IPS DF 6.9 (cell line): ENCODE measurements at regions not wholly inside any gene's neighbourhood (a gene's known extent, or its start where the extent isn't known, plus 50 kb on each side); places are given as distances from the start of the nearest gene placed in this dataset.
"Not testable (repeated sequence)": the region's sequence is repeated elsewhere in the genome, so short reads cannot be mapped to it uniquely, and the experiment has no call there.

Source experiments
- DNase-seq: peaks from one replicate; pipeline ENCODE4 v3.0.0-alpha.2; 2013; ENCODE audit warnings: low read depth, low spot score
- H3K27ac ChIP-seq: one replicate; pipeline ENCODE4 v1.5.1; 2013; ENCODE audit warnings: low read length, control low read depth
- H3K27me3 ChIP-seq: 2 replicates; pipeline ENCODE4 v1.6.1; 2013; ENCODE audit warnings: mild to moderate bottlenecking, low read length; ENCODE audit not compliant: control insufficient read depth, insufficient read depth
- H3K36me3 ChIP-seq: 2 replicates; pipeline ENCODE4 v1.6.1; 2013; ENCODE audit warnings: low read length; ENCODE audit not compliant: control insufficient read depth, insufficient read depth
- H3K4me1 ChIP-seq: 2 replicates; pipeline ENCODE4 v1.6.1; 2013; ENCODE audit warnings: low read length; ENCODE audit not compliant: control insufficient read depth, insufficient read depth
- H3K4me3 ChIP-seq: 2 replicates; pipeline ENCODE4 v1.5.1; 2013; ENCODE audit warnings: mild to moderate bottlenecking, low read length
- H3K9me3 ChIP-seq: 2 replicates; pipeline ENCODE4 v1.6.1; 2013; ENCODE audit warnings: low read length, inconsistent platforms; ENCODE audit not compliant: control insufficient read depth, insufficient read depth
- WGBS: extraction: QIAGEN DNeasy Blood & Tissue Kit; methylation state at CpG from one replicate; pipeline ENCODE4 v1.1.7; 2013; ENCODE audit warnings: mixed read lengths, missing lambda C conversion rate; ENCODE audit not compliant: insufficient read length, insufficient coverage; 5-methylcytosine and 5-hydroxymethylcytosine counted together

DNA sequence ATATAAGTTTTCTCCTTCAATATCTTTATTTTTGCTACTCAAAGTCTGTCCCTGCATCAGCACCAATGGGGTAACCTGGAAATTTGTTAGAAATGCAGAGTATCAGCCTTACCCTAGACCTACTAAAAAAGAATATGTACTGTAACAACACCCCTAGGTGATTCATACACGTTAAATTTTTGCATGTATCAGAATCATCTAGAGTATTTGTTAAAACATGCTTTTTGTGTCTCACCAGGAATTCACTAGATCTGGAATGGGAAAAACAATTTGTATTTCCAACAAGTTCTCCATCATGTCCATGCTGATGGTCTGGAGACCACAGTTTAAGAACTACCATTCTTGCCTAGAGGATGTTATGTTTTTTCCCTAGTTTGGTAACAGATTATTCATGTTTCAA, 196.0 kb upstream of the EDNRA start:
- no peak overlapping the region for H3K27ac ChIP-seq
- no peaks in the 10 kb centered on the region for H3K4me1 ChIP-seq
- no peaks in the 10 kb centered on the region for H3K36me3 ChIP-seq
- no peak overlapping the region for H3K4me3 ChIP-seq
- WGBS: no CpG with 5 or more reads among the region's 1 CpG
- DNase-seq: no peak
- no peaks in the 10 kb centered on the region for H3K9me3 ChIP-seq
- H3K27me3 ChIP-seq: no peaks in the 10 kb centered on the region

GRCh38 chr4:147285751-147286150, 195.1 kb upstream of the EDNRA start:
- no CpG with 5 or more reads among the region's 4 CpGs for WGBS
- Histone ChIP-seq H3K4me3 (no peak overlapping the region), H3K4me1 (no peaks in the 10 kb centered on the region), H3K27me3 (no peaks in the 10 kb centered on the region), H3K36me3 (no peaks in the 10 kb centered on the region), H3K9me3 (no peaks in the 10 kb centered on the region), H3K27ac (no peak overlapping the region)
- DNase-seq: no peak

DNA sequence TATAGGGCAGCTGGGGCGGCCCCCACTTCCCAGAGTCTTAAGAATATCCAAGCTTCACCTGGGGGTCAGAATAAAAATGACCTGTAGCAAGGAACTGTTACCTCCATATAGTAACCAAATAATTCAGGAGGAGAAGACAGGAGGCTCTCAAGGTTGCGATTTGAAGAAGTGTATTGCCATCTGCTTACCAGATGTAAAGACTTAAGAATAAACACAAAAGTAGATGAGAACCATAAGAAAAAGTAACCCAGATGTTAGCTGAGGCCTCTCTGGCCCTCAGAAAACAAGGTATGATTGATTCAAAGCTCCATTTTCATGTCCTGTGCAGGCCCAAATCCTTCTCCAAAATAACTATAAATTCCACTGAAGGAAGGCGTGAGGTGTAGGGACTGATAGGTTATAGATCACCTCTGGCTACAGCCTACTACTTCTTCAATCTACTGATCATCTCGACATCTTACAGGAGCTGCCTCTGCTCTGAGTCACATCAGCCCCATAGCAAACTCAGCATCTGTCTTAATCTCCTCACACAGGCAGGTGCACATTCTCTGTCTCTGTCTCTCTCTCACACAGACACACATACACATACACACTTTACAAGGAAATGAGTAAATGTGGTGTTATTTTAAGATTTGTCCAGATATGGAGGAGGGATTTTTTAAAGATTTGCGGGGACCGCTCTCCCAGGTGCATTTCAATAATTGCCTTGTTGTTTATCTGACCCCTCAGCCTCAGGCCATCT, 193.9 kb upstream of the EDNRA start:
- Histone ChIP-seq H3K36me3 (no peaks in the 10 kb centered on the region), H3K4me3 (no peak overlapping the region), H3K4me1 (no peaks in the 10 kb centered on the region), H3K27me3 (no peaks in the 10 kb centered on the region), H3K27ac (no peak overlapping the region), H3K9me3 (no peaks in the 10 kb centered on the region)
- WGBS: no CpG with 5 or more reads among the region's 6 CpGs
- no peak for DNase-seq

DNA sequence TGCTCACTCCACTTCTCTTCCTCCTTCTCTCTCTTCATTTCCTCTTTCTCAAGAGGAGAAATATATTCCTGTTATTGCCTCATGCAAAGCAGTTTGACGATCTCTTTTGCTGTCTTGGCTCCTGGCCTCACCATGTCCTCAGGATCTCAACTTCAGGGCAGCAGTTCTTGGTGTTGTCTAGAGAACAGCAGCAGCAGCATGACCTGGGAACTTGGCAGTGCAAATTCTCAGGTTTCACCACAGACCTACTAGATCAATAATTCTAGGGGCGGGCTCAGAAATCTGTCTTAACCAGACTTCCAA, 193.4 kb upstream of the EDNRA start:
- WGBS: no CpG with 5 or more reads among the region's 2 CpGs
- no peaks in the 10 kb centered on the region for H3K9me3 ChIP-seq

GRCh38 chr4:147288512-147288911, 192.4 kb upstream of the EDNRA start:
- Histone ChIP-seq H3K9me3 (no peaks in the 10 kb centered on the region), H3K4me1 (no peaks in the 10 kb centered on the region), H3K27ac (no peak overlapping the region), H3K27me3 (no peaks in the 10 kb centered on the region), H3K4me3 (no peak overlapping the region), H3K36me3 (no peaks in the 10 kb centered on the region)
- no peak for DNase-seq
- no CpG with 5 or more reads among the region's 1 CpG for WGBS

More for the DNA sequence above, 193.4 kb upstream of the EDNRA start:
- H3K4me3 ChIP-seq: no peak overlapping the region
- no peak for DNase-seq
- no peaks in the 10 kb centered on the region for H3K36me3 ChIP-seq
- no peaks in the 10 kb centered on the region for H3K27me3 ChIP-seq
- H3K27ac ChIP-seq: no peak overlapping the region
- no peaks in the 10 kb centered on the region for H3K4me1 ChIP-seq

GRCh38 chr4:147289181-147289580, 191.7 kb upstream of the EDNRA start:
- no peak for DNase-seq
- no peak overlapping the region for H3K27ac ChIP-seq
- no peaks in the 10 kb centered on the region for H3K27me3 ChIP-seq
- H3K36me3 ChIP-seq: no peaks in the 10 kb centered on the region
- no CpG with 5 or more reads among the region's 5 CpGs for WGBS
- no peaks in the 10 kb centered on the region for H3K9me3 ChIP-seq
- H3K4me3 ChIP-seq: no peak overlapping the region
- no peaks in the 10 kb centered on the region for H3K4me1 ChIP-seq

GRCh38 chr4:147292604-147293313, 188.1 kb upstream of the EDNRA start:
- not testable (repeated sequence) for H3K27me3 ChIP-seq, H3K9me3 ChIP-seq, H3K36me3 ChIP-seq, DNase-seq, H3K4me3 ChIP-seq, H3K27ac ChIP-seq, H3K4me1 ChIP-seq
- WGBS: no CpG with 5 or more reads among the region's 10 CpGs

- H3K27ac ChIP-seq, H3K4me1 ChIP-seq, DNase-seq, H3K36me3 ChIP-seq, H3K9me3 ChIP-seq, H3K4me3 ChIP-seq, H3K27me3 ChIP-seq: not testable (repeated sequence)
- no CpG with 5 or more reads among the region's 6 CpGs for WGBS
Measured at GRCh38 chr4:147293314-147293677, 187.6 kb upstream of the EDNRA start.

- no peaks in the 10 kb centered on the region for H3K4me1 ChIP-seq
- no peaks in the 10 kb centered on the region for H3K36me3 ChIP-seq
- no peak for DNase-seq
- H3K27ac ChIP-seq: no peak overlapping the region
- no CpG with 5 or more reads among the region's 1 CpG for WGBS
- H3K27me3 ChIP-seq: no peaks in the 10 kb centered on the region
- no peaks in the 10 kb centered on the region for H3K9me3 ChIP-seq
- H3K4me3 ChIP-seq: no peak overlapping the region
Measured at GRCh38 chr4:147299205-147299604, 181.7 kb upstream of the EDNRA start.

DNA sequence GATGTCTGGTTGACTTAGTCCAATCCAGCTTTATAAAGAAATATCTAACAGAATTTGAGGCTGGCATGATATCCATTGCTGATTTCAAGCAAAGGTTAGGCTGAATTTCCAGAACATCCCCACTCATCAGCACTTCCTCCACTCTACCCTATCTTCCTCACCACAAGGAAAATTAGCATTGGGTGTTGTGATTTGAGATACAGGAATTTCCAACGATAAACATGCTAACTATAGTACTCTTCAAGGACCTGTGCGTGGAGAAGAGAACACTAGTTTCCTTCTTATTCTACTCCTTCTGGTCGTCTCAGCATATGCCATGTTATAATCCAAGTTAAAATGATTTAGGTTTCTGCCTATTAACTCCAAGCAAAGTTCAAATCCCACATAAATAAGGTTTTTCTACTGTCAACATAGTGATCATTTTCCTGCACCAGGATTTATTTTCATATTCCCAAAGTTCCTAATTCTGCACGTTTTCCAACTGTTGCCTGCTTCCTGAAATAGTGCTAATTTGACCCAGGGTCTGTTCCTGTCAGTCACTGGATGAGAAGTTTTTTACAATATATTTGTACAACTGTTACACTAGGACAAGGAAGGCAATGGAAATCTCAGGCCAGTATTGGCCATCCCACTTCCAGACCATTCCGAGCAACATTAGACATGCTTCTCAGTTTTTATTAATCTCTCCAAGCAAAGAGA, 177.6 kb upstream of the EDNRA start:
- no peak for DNase-seq
- Histone ChIP-seq H3K4me1 (no peaks in the 10 kb centered on the region), H3K36me3 (no peaks in the 10 kb centered on the region), H3K9me3 (no peaks in the 10 kb centered on the region), H3K27ac (no peak overlapping the region), H3K27me3 (no peaks in the 10 kb centered on the region), H3K4me3 (no peak overlapping the region)
- WGBS: no CpG with 5 or more reads among the region's 5 CpGs
